HG03521 (cell line): ENCODE measurements at regions not wholly inside any gene's neighbourhood (a gene's known extent, or its start where the extent isn't known, plus 50 kb on each side); places are given as distances from the start of the nearest gene placed in this dataset.
"Not testable (repeated sequence)": the region's sequence is repeated elsewhere in the genome, so short reads cannot be mapped to it uniquely, and the experiment has no call there.

Experiments
- ATAC-seq: cut with Tn5 transposase; IDR thresholded peaks from one replicate; pipeline ENCODE4 v1.9.1; 2021; ENCODE audit warnings: mild to moderate bottlenecking, moderate library complexity; ENCODE audit not compliant: unreplicated experiment

GRCh38 chr1:113185463-113186104 lies 112.6 kb downstream of the LRIG2 start:
- ATAC-seq = peak; percentile 94

GRCh38 chr1:113190078-113190477 lies 117.1 kb downstream of the LRIG2 start:
- no peak for ATAC-seq

GRCh38 chr1:113190930-113191329 lies 117.9 kb downstream of the LRIG2 start:
- ATAC-seq = no peak

- no peak for ATAC-seq
These were observed 118.6 kb downstream of the LRIG2 start for GRCh38 chr1:113191579-113192076.

- no peak for ATAC-seq
These were observed 119.2 kb downstream of the LRIG2 start for GRCh38 chr1:113192242-113192641.

GRCh38 chr1:113192980-113193379 lies 120.0 kb downstream of the LRIG2 start:
- ATAC-seq = no peak

GRCh38 chr1:113194846-113195830 lies 122.1 kb downstream of the LRIG2 start:
- no peak for ATAC-seq

- no peak for ATAC-seq
These were observed 124.8 kb downstream of the LRIG2 start for GRCh38 chr1:113197719-113198330.

- ATAC-seq = no peak
These were observed 125.8 kb downstream of the LRIG2 start for GRCh38 chr1:113198806-113199205.

GRCh38 chr1:113199760-113200455 lies 126.9 kb downstream of the LRIG2 start:
- no peak for ATAC-seq

GRCh38 chr1:113201560-113201959 lies 128.6 kb downstream of the LRIG2 start:
- ATAC-seq = no peak

GRCh38 chr1:113205980-113206766 lies 133.2 kb downstream of the LRIG2 start:
- ATAC-seq = no peak

- ATAC-seq = no peak
These were observed 134.0 kb downstream of the LRIG2 start for GRCh38 chr1:113207019-113207418.

GRCh38 chr1:113207457-113207856 lies 134.5 kb downstream of the LRIG2 start:
- no peak for ATAC-seq

GRCh38 chr1:113208425-113208824 lies 135.4 kb downstream of the LRIG2 start:
- not testable (repeated sequence) for ATAC-seq

GRCh38 chr1:113210248-113210647 lies 137.2 kb downstream of the LRIG2 start:
- ATAC-seq = no peak

GRCh38 chr1:113211467-113211866 lies 138.5 kb downstream of the LRIG2 start:
- no peak for ATAC-seq

- ATAC-seq = no peak
These were observed 142.0 kb downstream of the LRIG2 start for GRCh38 chr1:113215015-113215414.

- no peak for ATAC-seq
These were observed 143.7 kb downstream of the LRIG2 start for GRCh38 chr1:113216664-113217063.
